Tibial nerve (tissue), 4 donors: ENCODE measurements at regions not wholly inside any gene's neighbourhood (a gene's known extent, or its start where the extent isn't known, plus 50 kb on each side); places are given as distances from the start of the nearest gene placed in this dataset.

ENCODE experiments used
- DNase-seq, 2 donors: peaks; one replicate each; pipeline ENCODE4 v3.0.0-alpha.2; 2019; ENCODE audit warnings: low spot score in 2 of 2
- H3K27ac ChIP-seq, 4 donors: fragments of 200-600 bp; sonication (generic) in 3 of 4; one replicate each; pipeline ENCODE4 v1.5.1; 2017 to 2019; ENCODE audit warnings: mild to moderate bottlenecking in 1 of 4
- H3K27me3 ChIP-seq, 2 donors: fragments of 200-600 bp; sonication (generic) in 1 of 2; one replicate each; pipeline versions ENCODE4 v1.5.1 to v1.6.0; 2017 to 2019
- H3K36me3 ChIP-seq, 3 donors: fragments of 200-600 bp; sonication (generic); one replicate each; pipeline ENCODE4 v1.5.1; 2018 to 2019
- H3K4me1 ChIP-seq, 4 donors: fragments of 200-600 bp; sonication (generic) in 3 of 4; one replicate each; pipeline ENCODE4 v1.5.1; 2017 to 2019
- H3K4me3 ChIP-seq, 4 donors: fragments of 200-600 bp; sonication (generic) in 3 of 4; one replicate each; pipeline ENCODE4 v1.5.1; 2017 to 2019; ENCODE audit warnings: mild to moderate bottlenecking in 1 of 4, moderate library complexity in 1 of 4
- H3K9me3 ChIP-seq, 4 donors: fragments of 200-600 bp; sonication (generic) in 3 of 4; one replicate each; pipeline ENCODE4 v1.5.1; 2017 to 2019
- CTCF ChIP-seq, 5 experiments: fragments of 200-600 bp in 3 of 5; fragments of 450-650 bp in 2 of 5; sonication (generic) in 3 of 5; IDR thresholded peaks; one replicate each; pipeline ENCODE4 v1.5.1; 2016 to 2019; ENCODE audit warnings: antibody characterized with exemption in 5 of 5, mild to moderate bottlenecking in 3 of 5, moderate library complexity in 2 of 5
- EP300 ChIP-seq, 2 donors: sonication (generic); formaldehyde crosslinking; IDR thresholded peaks; one replicate each; pipeline ENCODE4 v1.6.1; 2017; ENCODE audit warnings: antibody characterized with exemption in 2 of 2, mild to moderate bottlenecking in 1 of 2
- POLR2A ChIP-seq, 2 donors: fragments of 450-650 bp; IDR thresholded peaks; one replicate each; pipeline ENCODE4 v1.6.1; 2017; ENCODE audit warnings: antibody characterized with exemption in 2 of 2, mild to moderate bottlenecking in 2 of 2, moderate library complexity in 2 of 2
- WGBS, 2 donors: methylation state at CpG; one replicate each; pipeline ENCODE4 v1.1.5; 2018; 5-methylcytosine and 5-hydroxymethylcytosine counted together

DNA sequence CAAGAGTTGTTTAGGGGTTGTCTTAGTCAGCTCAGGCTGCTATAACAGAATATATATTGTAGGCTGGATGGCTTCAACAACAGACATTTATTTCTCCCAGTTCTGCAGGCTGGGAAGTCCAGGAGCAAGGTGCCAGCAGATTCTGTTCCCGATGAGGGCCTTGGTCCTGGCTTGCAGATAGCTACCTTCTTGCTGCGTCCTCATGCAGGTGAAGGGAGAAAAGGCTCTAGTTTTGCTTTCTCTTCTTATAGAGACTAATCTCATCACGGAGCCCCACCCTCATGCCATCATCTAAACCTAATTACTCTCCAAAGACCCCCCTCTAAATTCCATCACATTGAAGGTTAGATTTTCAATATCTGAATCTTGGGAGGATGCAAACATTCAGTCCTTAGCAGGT is 246.0 kb upstream of the ANKRD55 start:
- H3K9me3 ChIP-seq = no peaks in the 10 kb centered on the region
- no peak for DNase-seq
- H3K36me3 ChIP-seq = no peaks in the 10 kb centered on the region
- TF ChIP-seq POLR2A (IDR thresholded peaks at IDR 0.05) = no peak
- no peak for TF ChIP-seq EP300 (IDR thresholded peaks at IDR 0.05)
- TF ChIP-seq CTCF (IDR thresholded peaks at IDR 0.05) = no peak
- peaks cover 0 to 47% (median 11%) of the 10 kb centered on the region in 4 donors for H3K4me1 ChIP-seq
- peak overlapping the region in 3 of 4 donors; percentile 93 to 98 (median 97) for H3K27ac ChIP-seq
- H3K27me3 ChIP-seq = no peaks in the 10 kb centered on the region
- WGBS, 2 donors = 76 to 86% methylated on average over 3 of the region's 3 CpGs
- H3K4me3 ChIP-seq = no peak overlapping the region

GRCh38 chr5:56478062-56478461 is 244.9 kb upstream of the ANKRD55 start:
- Histone ChIP-seq H3K9me3 (no peaks in the 10 kb centered on the region), H3K4me3 (no peak overlapping the region), H3K4me1 (peaks cover 0 to 47% (median 11%) of the 10 kb centered on the region in 4 donors), H3K27ac (no peak overlapping the region), H3K36me3 (no peaks in the 10 kb centered on the region), H3K27me3 (no peaks in the 10 kb centered on the region)
- DNase-seq = no peak
- TF ChIP-seq POLR2A (IDR thresholded peaks at IDR 0.05) (no peak), EP300 (IDR thresholded peaks at IDR 0.05) (no peak), CTCF (IDR thresholded peaks at IDR 0.05) (no peak)
- 93 to 96% methylated on average over 3 of the region's 3 CpGs for WGBS, 2 donors

DNA sequence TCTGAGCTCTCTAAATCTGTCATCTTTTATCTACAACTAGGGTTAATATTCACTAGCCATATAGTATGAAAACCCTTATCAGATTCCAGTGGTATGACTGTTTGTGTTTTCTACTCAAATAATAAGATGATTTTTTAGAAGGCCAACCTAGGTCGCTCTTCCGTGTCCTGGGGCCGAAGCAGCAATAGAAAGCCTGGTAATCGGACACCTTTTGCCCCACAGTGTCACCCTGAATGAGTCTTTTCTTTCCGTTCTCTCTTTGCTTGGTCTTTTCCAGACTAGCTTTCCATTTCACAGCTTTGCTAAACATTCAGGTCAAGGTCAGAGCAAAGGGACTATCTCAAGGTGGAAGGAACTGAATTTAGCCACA is 243.3 kb upstream of the ANKRD55 start:
- 50 to 63% methylated on average over 5 of the region's 5 CpGs for WGBS, 2 donors
- Histone ChIP-seq H3K27ac (peak overlapping the region in 2 of 4 donors; percentile 1 to 51), H3K27me3 (no peaks in the 10 kb centered on the region), H3K9me3 (no peaks in the 10 kb centered on the region), H3K36me3 (no peaks in the 10 kb centered on the region), H3K4me1 (peaks cover 0 to 38% (median 6%) of the 10 kb centered on the region in 4 donors), H3K4me3 (no peak overlapping the region)
- TF ChIP-seq POLR2A (IDR thresholded peaks at IDR 0.05) = no peak
- no peak for TF ChIP-seq EP300 (IDR thresholded peaks at IDR 0.05)
- no peak for TF ChIP-seq CTCF (IDR thresholded peaks at IDR 0.05)
- DNase-seq = no peak

- WGBS, 2 donors = 35 to 42% methylated on average over 4 of the region's 4 CpGs
- H3K4me3 ChIP-seq = no peak overlapping the region
- H3K27ac ChIP-seq = peak overlapping the region in 2 of 4 donors; percentile 1 to 51
- no peaks in the 10 kb centered on the region for H3K36me3 ChIP-seq
- H3K9me3 ChIP-seq = no peaks in the 10 kb centered on the region
- no peak for DNase-seq
- no peaks in the 10 kb centered on the region for H3K27me3 ChIP-seq
- H3K4me1 ChIP-seq = peaks cover 0 to 37% (median 6%) of the 10 kb centered on the region in 4 donors
- TF ChIP-seq EP300 (IDR thresholded peaks at IDR 0.05) (no peak), POLR2A (IDR thresholded peaks at IDR 0.05) (no peak), CTCF (IDR thresholded peaks at IDR 0.05) (no peak)
These were observed 242.8 kb upstream of the ANKRD55 start for GRCh38 chr5:56475689-56476486.

DNA sequence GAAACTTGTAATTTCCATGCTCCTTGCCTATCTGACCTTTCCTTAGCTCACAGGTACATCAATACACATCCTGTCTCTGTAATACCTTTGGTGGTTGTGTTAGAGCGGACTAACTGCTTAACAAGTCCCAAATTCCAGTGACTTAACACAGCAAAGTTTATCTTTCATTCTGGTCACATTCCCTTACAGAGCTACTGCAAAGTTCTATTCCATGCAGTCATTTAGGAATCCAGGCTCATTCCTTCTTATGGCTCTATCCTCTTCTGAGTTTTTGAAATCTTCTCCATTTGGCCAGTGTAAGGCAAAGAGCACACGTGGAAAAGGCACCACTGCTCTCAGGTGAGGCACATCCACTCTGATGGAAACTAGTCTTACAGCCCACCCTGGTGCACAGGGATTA is 238.6 kb upstream of the ANKRD55 start:
- Histone ChIP-seq H3K4me3 (no peak overlapping the region), H3K36me3 (no peaks in the 10 kb centered on the region), H3K9me3 (no peaks in the 10 kb centered on the region), H3K27me3 (no peaks in the 10 kb centered on the region), H3K27ac (no peak overlapping the region), H3K4me1 (peaks cover 0 to 12% (median 0%) of the 10 kb centered on the region in 4 donors)
- no peak for DNase-seq
- 87 to 93% methylated on average over 2 of the region's 2 CpGs for WGBS, 2 donors
- TF ChIP-seq EP300 (IDR thresholded peaks at IDR 0.05) (no peak), POLR2A (IDR thresholded peaks at IDR 0.05) (no peak), CTCF (IDR thresholded peaks at IDR 0.05) (no peak)
